Activated T-cell treated with anti-CD3 and anti-CD28 coated beads, Interleukin-2, amount 50 U/mL, for 24 hours (primary cell): ENCODE measurements at regions not wholly inside any gene's neighbourhood (a gene's known extent, or its start where the extent isn't known, plus 50 kb on each side); places are given as distances from the start of the nearest gene placed in this dataset.
"Not testable (repeated sequence)": the region's sequence is repeated elsewhere in the genome, so short reads cannot be mapped to it uniquely, and the experiment has no call there.

Source experiments
- DNase-seq: peaks from one replicate; pipeline ENCODE4 v3.0.0-alpha.2; 2020
- H3K27ac Mint-ChIP-seq: 2 replicates; pipeline ENCODE4 v1.8.0; 2020; ENCODE audit warnings: mild to moderate bottlenecking, mixed read lengths
- H3K27me3 Mint-ChIP-seq: 2 replicates; pipeline ENCODE4 v1.8.0; 2020; ENCODE audit warnings: mixed read lengths
- H3K36me3 Mint-ChIP-seq: 2 replicates; pipeline ENCODE4 v1.8.0; 2020; ENCODE audit warnings: low read depth, mixed read lengths
- H3K4me1 Mint-ChIP-seq: 2 replicates; pipeline ENCODE4 v1.8.0; 2020; ENCODE audit warnings: low read depth, mixed read lengths
- H3K4me3 Mint-ChIP-seq: 2 replicates; pipeline ENCODE4 v1.8.0; 2020; ENCODE audit warnings: mild to moderate bottlenecking, moderate library complexity, mixed read lengths
- H3K9me3 Mint-ChIP-seq: 2 replicates; pipeline ENCODE4 v1.8.0; 2020; ENCODE audit warnings: mixed read lengths

DNA sequence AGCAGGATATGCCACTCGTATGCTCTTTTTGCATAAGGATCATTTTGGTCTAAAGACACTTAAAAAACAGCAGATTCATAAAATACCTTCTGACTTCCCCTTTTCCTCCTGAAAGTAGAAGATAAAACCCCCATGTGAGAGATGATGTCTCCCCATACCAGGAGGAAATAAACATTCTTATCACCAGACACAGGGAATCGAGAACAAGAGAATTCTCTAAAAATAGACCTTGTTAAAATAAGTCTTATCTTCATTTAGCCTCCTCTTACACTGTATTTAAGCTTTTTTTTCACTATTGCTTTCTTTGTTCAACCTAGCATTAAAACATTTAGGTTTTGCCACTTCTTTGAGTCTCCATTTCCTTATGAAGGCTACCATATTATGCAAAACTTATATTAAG is 709.3 kb downstream of the KCNT2 start:
- Mint-ChIP-seq H3K9me3 (no peaks in the 10 kb centered on the region), H3K4me1 (no peaks in the 10 kb centered on the region), H3K36me3 (no peaks in the 10 kb centered on the region), H3K27me3 (no peaks in the 10 kb centered on the region), H3K27ac (no peak overlapping the region), H3K4me3 (no peak overlapping the region)
- no peak for DNase-seq

DNA sequence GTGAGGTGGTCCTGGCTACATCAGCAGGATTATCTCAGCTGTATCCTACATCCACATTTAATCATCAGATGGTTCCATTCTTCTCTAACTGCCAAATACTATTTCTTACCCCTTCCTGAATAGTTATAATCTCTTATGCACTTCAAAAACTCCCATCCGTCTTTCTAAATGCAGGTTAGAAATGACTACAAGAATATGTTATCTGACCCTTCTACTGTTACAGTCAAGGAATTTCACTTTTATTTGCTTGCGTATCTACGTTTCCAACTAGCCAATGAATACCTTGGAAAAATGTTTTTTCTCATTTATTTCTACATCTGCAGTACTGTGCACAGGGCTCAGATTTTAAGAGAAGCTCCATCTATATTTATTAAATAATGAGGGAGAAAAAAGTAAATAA is 709.9 kb downstream of the KCNT2 start:
- DNase-seq: no peak
- Mint-ChIP-seq H3K27ac (no peak overlapping the region), H3K4me3 (no peak overlapping the region), H3K36me3 (no peaks in the 10 kb centered on the region), H3K9me3 (no peaks in the 10 kb centered on the region), H3K27me3 (no peaks in the 10 kb centered on the region), H3K4me1 (no peaks in the 10 kb centered on the region)

DNA sequence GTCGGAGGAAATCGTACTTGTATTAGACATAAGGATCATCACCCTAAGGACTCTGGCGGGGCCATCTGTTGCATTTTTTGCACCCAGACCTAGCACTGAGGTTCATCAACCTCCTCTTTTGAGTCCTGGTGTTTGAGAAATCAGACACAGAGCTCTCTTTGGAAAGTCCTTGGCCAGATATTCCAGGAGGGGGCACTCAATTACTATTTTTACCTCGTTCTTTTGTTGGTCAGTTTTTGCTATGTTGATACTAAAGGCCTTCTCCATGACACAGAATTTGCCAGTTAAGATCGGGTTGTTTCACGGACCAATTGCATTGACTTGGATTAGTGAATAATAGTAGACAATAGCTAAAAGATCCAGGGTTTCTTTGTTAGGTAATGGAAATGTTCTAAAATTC is 711.2 kb downstream of the KCNT2 start:
- H3K9me3 Mint-ChIP-seq: no peaks in the 10 kb centered on the region
- H3K4me1 Mint-ChIP-seq: no peaks in the 10 kb centered on the region
- H3K4me3 Mint-ChIP-seq: no peak overlapping the region
- DNase-seq: no peak
- no peaks in the 10 kb centered on the region for H3K36me3 Mint-ChIP-seq
- no peaks in the 10 kb centered on the region for H3K27me3 Mint-ChIP-seq
- H3K27ac Mint-ChIP-seq: no peak overlapping the region

DNA sequence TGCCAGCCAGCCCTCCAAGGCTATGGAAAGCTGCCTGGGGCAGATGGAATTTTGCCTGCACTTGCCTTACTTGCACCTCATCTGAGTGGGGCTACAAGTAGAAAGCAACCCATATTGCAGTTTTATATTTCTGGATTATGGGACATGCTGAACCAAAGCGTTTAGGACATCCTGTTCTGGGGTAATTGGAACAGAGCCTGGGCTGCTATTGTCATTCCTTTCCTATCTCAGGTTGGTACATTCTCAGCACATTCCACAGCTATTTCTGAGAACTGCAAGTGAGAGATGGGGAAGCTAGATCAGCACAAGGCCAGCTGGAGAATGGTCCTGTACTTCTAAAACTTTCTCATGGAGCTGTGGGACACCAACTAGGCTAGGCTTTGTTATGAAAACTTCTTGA is 713.8 kb downstream of the KCNT2 start:
- peaks cover 6% of the 10 kb centered on the region for H3K9me3 Mint-ChIP-seq
- no peak for DNase-seq
- no peaks in the 10 kb centered on the region for H3K36me3 Mint-ChIP-seq
- H3K27me3 Mint-ChIP-seq: no peaks in the 10 kb centered on the region
- H3K4me3 Mint-ChIP-seq: no peak overlapping the region
- H3K4me1 Mint-ChIP-seq: no peaks in the 10 kb centered on the region
- H3K27ac Mint-ChIP-seq: no peak overlapping the region

DNA sequence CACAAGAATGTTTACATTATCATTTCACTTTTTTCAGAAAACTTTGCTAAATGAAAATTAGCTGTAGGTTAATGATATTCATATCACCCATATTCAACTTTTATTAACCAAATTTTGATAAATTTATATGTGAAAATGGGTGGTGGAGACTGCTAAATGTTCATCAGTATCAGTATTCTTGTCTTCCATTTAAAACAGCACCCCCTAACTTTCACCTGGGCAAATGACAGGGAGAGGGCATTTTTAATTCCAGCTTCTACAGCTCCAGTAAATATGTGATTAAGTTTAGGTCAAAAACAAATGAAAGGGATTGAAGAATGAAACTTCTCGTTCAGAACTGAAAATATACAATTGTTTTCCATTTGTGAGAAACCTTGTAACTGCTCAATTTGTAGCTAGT is 722.2 kb downstream of the KCNT2 start:
- Mint-ChIP-seq H3K27me3 (no peaks in the 10 kb centered on the region), H3K27ac (no peak overlapping the region), H3K4me3 (no peak overlapping the region), H3K4me1 (no peaks in the 10 kb centered on the region), H3K9me3 (peaks cover 8% of the 10 kb centered on the region), H3K36me3 (no peaks in the 10 kb centered on the region)
- DNase-seq: no peak

DNA sequence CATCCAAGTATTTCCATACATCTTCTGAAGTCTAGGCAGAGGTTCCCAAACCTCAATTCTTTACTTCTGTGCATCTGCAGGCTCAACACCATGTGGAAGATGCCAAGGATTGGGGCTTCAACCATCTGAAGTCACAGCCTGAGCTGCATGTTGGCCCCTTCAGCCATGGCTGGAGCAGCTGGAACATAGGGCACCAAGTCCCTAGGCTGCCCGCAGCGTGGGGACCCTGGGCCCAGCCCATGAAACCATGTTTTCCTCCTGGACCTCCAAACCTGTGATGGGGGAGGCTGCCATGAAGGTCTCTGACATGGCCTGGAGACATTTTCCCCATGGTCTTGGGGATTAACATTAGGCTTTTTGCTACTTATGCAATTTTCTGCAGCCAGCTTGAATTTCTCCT is 729.8 kb downstream of the KCNT2 start:
- no peak overlapping the region for H3K27ac Mint-ChIP-seq
- H3K4me1 Mint-ChIP-seq: no peaks in the 10 kb centered on the region
- no peak for DNase-seq
- H3K27me3 Mint-ChIP-seq: no peaks in the 10 kb centered on the region
- H3K36me3 Mint-ChIP-seq: no peaks in the 10 kb centered on the region
- H3K9me3 Mint-ChIP-seq: peaks cover 4% of the 10 kb centered on the region
- H3K4me3 Mint-ChIP-seq: no peak overlapping the region

DNA sequence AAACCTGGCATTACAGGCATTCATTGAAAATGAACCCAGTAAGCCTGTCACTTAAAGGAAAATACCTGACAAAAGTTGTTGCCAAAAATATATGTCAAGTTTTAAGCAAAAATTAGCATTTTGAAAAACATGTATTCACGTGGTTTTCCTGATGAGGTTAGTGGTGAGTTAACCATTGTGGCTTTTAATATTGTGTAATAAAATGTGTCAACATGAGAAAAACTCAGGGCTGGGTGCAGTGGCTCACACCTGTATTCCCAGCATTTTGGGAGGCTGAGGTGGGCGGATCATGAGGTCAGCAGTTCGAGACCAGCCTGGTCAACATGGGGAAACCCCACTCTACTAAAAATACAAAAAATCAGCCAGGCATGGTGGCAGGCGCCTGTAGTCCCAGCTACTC is 731.4 kb downstream of the KCNT2 start:
- Mint-ChIP-seq H3K4me3 (no peak overlapping the region), H3K4me1 (no peaks in the 10 kb centered on the region), H3K9me3 (peaks cover 4% of the 10 kb centered on the region), H3K27me3 (no peaks in the 10 kb centered on the region), H3K36me3 (no peaks in the 10 kb centered on the region), H3K27ac (no peak overlapping the region)
- no peak for DNase-seq

DNA sequence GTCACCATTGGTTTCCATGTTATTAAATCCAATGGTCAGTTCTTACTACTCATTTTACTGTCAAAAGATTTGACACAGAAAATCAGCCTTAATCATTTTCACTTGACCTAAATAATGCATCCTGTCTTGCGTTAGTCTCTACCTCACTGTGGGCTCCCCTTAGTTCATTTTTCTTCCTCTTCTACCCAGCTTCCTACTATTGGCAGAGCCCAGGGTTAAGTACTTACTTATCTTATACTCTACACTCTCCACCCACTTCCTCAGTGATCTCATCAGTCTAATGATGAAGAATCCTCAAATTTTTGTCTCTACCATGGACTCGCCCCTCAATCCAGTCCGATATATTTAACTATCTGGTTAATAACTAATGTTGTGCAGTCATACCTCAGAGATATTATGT is 735.9 kb downstream of the KCNT2 start:
- H3K9me3 Mint-ChIP-seq: peaks cover 3% of the 10 kb centered on the region
- H3K4me3 Mint-ChIP-seq: no peak overlapping the region
- no peaks in the 10 kb centered on the region for H3K36me3 Mint-ChIP-seq
- H3K4me1 Mint-ChIP-seq: no peaks in the 10 kb centered on the region
- no peak for DNase-seq
- H3K27ac Mint-ChIP-seq: no peak overlapping the region
- no peaks in the 10 kb centered on the region for H3K27me3 Mint-ChIP-seq

DNA sequence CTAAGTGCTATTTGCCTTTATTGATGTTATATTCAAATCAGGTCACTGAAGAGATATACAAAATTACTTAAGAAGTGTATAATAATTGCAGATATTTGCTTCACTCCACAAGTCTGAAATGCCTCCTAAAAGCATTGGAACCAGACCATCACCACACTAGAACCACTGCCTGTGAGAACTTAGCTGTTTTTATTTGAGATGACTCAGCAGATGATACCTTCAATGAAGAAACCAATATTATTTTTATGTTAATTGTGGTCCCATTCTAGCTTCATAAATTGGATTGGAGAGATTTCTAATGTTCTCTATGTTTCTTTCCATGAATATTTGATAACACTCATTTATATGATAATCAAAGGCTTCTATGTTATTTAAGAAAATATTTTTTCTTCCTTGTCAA is 740.6 kb downstream of the KCNT2 start:
- Mint-ChIP-seq H3K36me3 (no peaks in the 10 kb centered on the region), H3K27ac (no peak overlapping the region), H3K9me3 (peaks cover 3% of the 10 kb centered on the region), H3K4me3 (no peak overlapping the region), H3K4me1 (no peaks in the 10 kb centered on the region), H3K27me3 (no peaks in the 10 kb centered on the region)
- no peak for DNase-seq

DNA sequence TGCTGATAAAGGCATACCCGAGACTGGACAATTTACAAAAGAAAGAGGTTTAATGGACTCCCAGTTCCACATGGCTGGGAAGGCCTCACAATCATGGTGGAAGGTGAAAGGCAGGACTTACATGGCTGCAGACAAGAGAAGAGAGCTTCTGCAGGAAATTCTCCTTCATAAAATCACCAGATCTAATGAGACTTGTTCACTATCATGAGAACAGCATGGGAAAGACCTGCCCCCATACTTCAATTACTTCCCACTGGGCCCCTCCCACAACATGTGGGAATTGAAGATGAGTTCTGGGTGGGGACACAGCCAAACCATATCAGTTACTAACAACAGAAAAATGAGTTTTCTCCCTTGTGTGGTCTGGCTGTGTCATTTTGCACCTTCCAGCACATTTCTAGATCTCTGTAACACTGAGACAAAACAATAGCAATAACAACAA is 741.4 kb downstream of the KCNT2 start:
- H3K27me3 Mint-ChIP-seq: no peaks in the 10 kb centered on the region
- H3K4me1 Mint-ChIP-seq: no peaks in the 10 kb centered on the region
- H3K4me3 Mint-ChIP-seq: no peak overlapping the region
- no peak for DNase-seq
- H3K27ac Mint-ChIP-seq: no peak overlapping the region
- H3K9me3 Mint-ChIP-seq: peaks cover 3% of the 10 kb centered on the region
- H3K36me3 Mint-ChIP-seq: no peaks in the 10 kb centered on the region

DNA sequence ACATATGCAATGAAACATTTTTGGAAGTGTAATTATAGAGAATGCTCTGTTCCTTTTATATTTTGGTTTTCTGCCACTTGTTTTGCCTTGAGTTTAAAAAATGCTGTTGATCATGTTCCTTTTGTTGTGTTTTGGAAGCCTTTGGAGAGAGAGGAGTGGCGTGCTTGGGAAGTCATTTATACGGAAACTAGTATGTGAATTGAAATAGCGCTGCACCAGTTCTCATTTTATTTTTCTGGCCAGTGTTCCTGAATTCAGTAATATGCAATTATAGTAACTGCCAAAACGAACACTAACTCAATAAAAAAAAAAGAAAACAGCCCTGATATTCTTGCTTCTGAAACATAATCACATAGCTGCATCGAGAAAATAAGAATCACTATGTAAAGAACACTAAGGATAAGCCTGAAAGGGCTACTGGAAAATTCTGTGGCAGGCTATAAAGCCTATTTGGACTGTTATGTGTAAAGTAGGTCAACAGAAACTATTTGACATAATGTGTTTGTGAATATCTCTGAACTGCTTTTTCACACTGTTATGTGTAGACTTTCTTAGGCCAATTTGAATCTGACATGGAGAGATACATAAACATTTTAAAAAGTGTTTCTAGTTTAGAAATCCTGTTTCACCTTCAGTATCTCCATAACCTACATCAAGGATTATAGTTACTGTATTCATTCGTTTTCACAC is 742.0 kb downstream of the KCNT2 start:
- no peak for DNase-seq
- H3K36me3 Mint-ChIP-seq: no peaks in the 10 kb centered on the region
- H3K27me3 Mint-ChIP-seq: no peaks in the 10 kb centered on the region
- no peak overlapping the region for H3K4me3 Mint-ChIP-seq
- no peak overlapping the region for H3K27ac Mint-ChIP-seq
- H3K4me1 Mint-ChIP-seq: no peaks in the 10 kb centered on the region
- peaks cover 3% of the 10 kb centered on the region for H3K9me3 Mint-ChIP-seq

DNA sequence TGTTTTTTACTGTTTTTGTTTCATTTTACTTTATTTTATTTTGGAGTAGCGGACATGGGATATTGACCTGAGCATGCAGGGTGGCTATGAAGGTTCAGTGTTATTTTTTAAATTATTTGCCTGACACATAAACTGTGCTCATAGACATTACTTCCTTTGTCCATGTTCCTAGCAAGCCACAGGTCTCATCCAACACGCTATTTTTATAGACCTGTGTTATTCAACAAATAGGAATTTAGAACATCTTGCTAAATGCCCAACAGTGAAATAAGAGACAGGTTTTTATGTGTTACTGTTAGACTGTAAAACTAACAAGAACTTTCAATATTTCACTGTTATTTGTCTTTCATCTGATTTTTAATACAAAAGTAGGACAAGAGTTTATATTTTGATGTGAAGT is 756.4 kb downstream of the KCNT2 start:
- Mint-ChIP-seq H3K27ac (no peak overlapping the region), H3K9me3 (no peaks in the 10 kb centered on the region), H3K4me3 (no peak overlapping the region), H3K27me3 (no peaks in the 10 kb centered on the region), H3K4me1 (no peaks in the 10 kb centered on the region), H3K36me3 (no peaks in the 10 kb centered on the region)
- DNase-seq: no peak

DNA sequence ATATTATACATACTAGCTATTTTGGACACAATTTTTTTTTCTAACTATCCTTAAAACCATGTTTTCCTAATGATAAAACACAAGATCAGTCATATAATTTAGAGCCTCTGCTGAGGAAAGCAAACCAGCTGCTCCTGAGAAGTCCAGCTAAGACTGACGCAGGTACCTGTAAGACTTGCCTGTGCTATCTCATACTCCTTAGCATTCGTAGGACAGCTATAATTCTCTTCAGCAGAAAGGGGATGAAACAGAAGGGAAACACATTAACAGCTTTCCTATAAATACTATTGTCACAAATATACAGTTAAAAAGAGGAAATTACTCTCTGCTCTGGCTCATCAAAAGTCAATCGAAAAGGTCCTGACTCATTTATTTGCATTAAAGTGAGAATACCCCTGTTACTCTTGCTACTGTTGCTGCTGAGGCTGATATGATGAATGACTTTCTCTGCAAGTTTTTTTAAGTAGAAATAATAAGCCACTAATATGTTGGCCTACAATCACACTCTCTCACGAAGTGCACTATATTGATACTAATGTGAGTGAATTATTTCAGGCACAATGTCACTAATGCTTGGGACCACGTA is 757.1 kb downstream of the KCNT2 start:
- Mint-ChIP-seq H3K27me3 (no peaks in the 10 kb centered on the region), H3K4me3 (no peak overlapping the region), H3K36me3 (no peaks in the 10 kb centered on the region), H3K9me3 (no peaks in the 10 kb centered on the region), H3K27ac (no peak overlapping the region), H3K4me1 (no peaks in the 10 kb centered on the region)
- no peak for DNase-seq

DNA sequence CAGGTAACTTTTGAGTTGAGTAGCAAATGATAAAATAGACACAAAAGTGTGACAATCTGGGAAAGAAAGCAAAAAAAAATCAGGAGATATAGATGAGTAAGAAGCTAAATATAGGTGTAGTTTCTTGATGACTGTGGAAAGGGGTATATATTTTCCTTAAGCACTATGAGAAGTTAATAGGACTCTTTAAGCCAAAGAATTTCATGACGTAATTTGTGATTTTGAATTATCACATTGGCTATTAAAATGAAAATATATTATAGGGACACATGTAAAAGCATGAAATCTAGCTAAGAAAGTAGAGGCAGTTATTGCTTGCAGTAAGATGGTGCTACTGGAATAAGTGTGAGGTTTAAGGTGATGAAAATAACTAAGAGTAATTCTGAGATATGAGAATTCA is 759.1 kb downstream of the KCNT2 start:
- Mint-ChIP-seq H3K27ac (no peak overlapping the region), H3K4me3 (no peak overlapping the region), H3K27me3 (no peaks in the 10 kb centered on the region), H3K9me3 (no peaks in the 10 kb centered on the region), H3K4me1 (no peaks in the 10 kb centered on the region), H3K36me3 (no peaks in the 10 kb centered on the region)
- no peak for DNase-seq

DNA sequence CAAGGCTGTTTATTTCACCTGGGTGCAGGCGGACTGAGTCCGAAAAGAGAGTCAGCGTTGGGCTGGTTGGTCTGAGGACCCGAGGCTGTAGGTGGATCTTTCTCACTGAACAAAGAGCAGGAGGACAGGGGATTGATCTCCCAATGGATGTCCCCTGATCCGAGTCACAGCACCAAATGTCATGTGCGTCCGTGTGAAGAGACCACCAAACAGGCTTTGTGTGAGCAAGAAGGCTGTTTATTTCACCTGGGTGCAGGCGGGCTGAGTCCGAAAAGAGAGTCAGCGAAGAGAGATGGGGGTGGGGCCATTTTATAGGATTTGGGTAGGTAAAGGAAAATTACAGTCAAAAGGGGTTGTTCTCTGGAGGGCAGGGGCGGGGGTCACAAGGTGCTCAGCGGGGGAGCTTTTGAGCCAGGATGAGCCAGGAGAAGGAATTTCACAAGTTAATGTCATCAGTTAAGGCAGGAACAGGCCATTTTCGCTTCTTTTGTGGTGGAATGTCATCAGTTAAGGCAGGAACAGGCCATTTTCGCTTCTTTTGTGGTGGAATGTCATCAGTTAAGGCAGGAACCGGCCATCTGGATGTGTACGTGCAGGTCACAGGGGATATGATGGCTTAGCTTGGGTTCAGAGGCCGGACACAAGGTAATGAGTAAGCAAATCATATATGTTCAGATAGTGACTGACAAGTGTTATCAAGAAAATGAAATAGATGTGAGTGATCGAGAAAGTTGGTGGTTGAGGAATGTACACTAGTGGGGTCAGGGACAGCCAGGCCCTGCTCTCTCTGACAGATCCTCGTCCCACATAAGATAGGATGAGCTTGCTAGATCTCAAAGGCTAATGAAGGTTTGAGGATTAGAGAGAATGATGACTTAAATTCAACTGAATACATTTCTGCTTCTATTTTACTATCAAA is 760.0 kb downstream of the KCNT2 start:
- H3K4me1 Mint-ChIP-seq, DNase-seq, H3K4me3 Mint-ChIP-seq, H3K27me3 Mint-ChIP-seq, H3K9me3 Mint-ChIP-seq, H3K27ac Mint-ChIP-seq, H3K36me3 Mint-ChIP-seq: not testable (repeated sequence)
